ENCODE measurements at regions not wholly inside any gene's neighbourhood (a gene's known extent, or its start where the extent isn't known, plus 50 kb on each side); places are given as distances from the start of the nearest gene placed in this dataset.

DNA sequence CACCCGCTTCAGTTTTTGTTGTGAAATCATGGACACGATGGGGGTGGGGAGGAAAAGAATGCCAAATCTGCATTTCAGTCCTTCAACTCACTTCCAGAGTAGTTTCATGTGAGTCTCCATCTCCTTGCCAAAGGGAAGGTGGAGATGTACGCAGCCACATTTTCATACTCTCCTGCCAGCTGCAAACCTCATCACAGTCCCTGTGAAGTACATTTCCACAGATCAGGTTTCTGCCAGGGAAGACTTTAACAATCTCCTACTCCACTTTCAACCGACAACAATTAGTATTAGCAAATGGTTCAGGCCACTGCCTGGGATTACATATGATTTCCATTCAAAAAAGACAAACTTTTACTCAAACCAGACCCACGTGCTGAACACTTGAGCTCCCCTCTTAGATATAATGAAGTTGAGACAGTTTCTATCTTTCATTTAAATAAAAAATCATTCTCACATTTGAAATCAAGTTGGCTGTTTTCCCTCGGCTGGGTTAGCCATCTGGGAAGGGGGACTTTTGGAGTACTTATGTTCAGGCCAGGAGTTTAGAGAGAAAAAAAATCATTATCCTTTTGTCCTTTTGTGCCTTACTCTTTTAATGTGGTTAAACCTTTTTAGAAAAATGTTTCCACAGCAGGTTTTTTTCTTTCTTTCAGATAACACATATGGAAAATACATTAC, 51.0 kb upstream of the CEP162 start:
- no peak for DNase-seq (ENCODE audit: low read depth, low spot score)
